ENCODE measurements at regions not wholly inside any gene's neighbourhood (a gene's known extent, or its start where the extent isn't known, plus 50 kb on each side); places are given as distances from the start of the nearest gene placed in this dataset.

- DNase-seq (ENCODE audit: low spot score in 2 of 2) (no peak), FAIRE-seq (no peak)
These were observed 942.0 kb downstream of the SQOR start for GRCh38 chr15:46576646-46577395.

GRCh38 chr15:46577767-46578166 lies 942.9 kb downstream of the SQOR start:
- DNase-seq (ENCODE audit: low spot score in 2 of 2) (no peak), FAIRE-seq (no peak)

- no peak for DNase-seq (ENCODE audit: low spot score in 2 of 2)
- FAIRE-seq, result no peak
These were observed 945.7 kb downstream of the SQOR start for GRCh38 chr15:46580487-46580886.

GRCh38 chr15:46580924-46581323 lies 946.1 kb downstream of the SQOR start:
- DNase-seq (ENCODE audit: low spot score in 2 of 2) (no peak), FAIRE-seq (no peak)

GRCh38 chr15:46589088-46589487 lies 954.3 kb downstream of the SQOR start:
- DNase-seq (ENCODE audit: low spot score in 2 of 2) (no peak), FAIRE-seq (no peak)

- no peak for FAIRE-seq
- no peak for DNase-seq (ENCODE audit: low spot score in 2 of 2)
These were observed 956.6 kb downstream of the SQOR start for GRCh38 chr15:46591462-46591861.

GRCh38 chr15:46595016-46595415 lies 960.2 kb downstream of the SQOR start:
- FAIRE-seq (no peak), DNase-seq (ENCODE audit: low spot score in 2 of 2) (no peak)

GRCh38 chr15:46607077-46607476 lies 972.2 kb downstream of the SQOR start:
- FAIRE-seq, result no peak
- no peak for DNase-seq (ENCODE audit: low spot score in 2 of 2)

- no peak for DNase-seq (ENCODE audit: low spot score in 2 of 2)
- no peak for FAIRE-seq
These were observed 981.2 kb downstream of the SQOR start for GRCh38 chr15:46616033-46616432.

GRCh38 chr15:46617507-46617906 lies 982.7 kb downstream of the SQOR start:
- DNase-seq (ENCODE audit: low spot score in 2 of 2), result no peak
- FAIRE-seq, result no peak

- no peak for DNase-seq (ENCODE audit: low spot score in 2 of 2)
- no peak for FAIRE-seq
These were observed 984.2 kb downstream of the SQOR start for GRCh38 chr15:46618984-46619383.

GRCh38 chr15:46620392-46621013 lies 985.7 kb downstream of the SQOR start:
- DNase-seq (ENCODE audit: low spot score in 2 of 2), result no peak
- FAIRE-seq, result no peak

- DNase-seq (ENCODE audit: low spot score in 2 of 2), result no peak
- no peak for FAIRE-seq
These were observed 988.0 kb downstream of the SQOR start for GRCh38 chr15:46622851-46623250.

- no peak for FAIRE-seq
- DNase-seq (ENCODE audit: low spot score in 2 of 2), result no peak
These were observed 1001.4 kb downstream of the SQOR start for GRCh38 chr15:46636206-46636605.

GRCh38 chr15:46644501-46645481 lies 1010.0 kb downstream of the SQOR start:
- DNase-seq (ENCODE audit: low spot score in 2 of 2), result no peak
- FAIRE-seq, result no peak

GRCh38 chr15:46646490-46646889 lies 1011.7 kb downstream of the SQOR start:
- DNase-seq (ENCODE audit: low spot score in 2 of 2) (no peak), FAIRE-seq (no peak)

GRCh38 chr15:46647046-46647445 lies 1012.2 kb downstream of the SQOR start:
- no peak for DNase-seq (ENCODE audit: low spot score in 2 of 2)
- no peak for FAIRE-seq

GRCh38 chr15:46652266-46652665 lies 1017.4 kb downstream of the SQOR start:
- no peak for FAIRE-seq
- DNase-seq (ENCODE audit: low spot score in 2 of 2), result no peak

- DNase-seq (ENCODE audit: low spot score in 2 of 2), result no peak
- no peak for FAIRE-seq
These were observed 1020.2 kb downstream of the SQOR start for GRCh38 chr15:46654993-46655392.

GRCh38 chr15:46660096-46660842 lies 1025.4 kb downstream of the SQOR start:
- FAIRE-seq (no peak), DNase-seq (ENCODE audit: low spot score in 2 of 2) (no peak)
